K562 (cell line): ENCODE measurements at regions not wholly inside any gene's neighbourhood (a gene's known extent, or its start where the extent isn't known, plus 50 kb on each side); places are given as distances from the start of the nearest gene placed in this dataset.

Experiments used
- JUN ChIP-seq, 2 experiments: sonication (generic) in 1 of 2; formaldehyde crosslinking in 1 of 2; IDR thresholded peaks; 2 replicates each; pipeline versions ENCODE4 v1.6.1 to v1.8.0; 2012 to 2022; ENCODE audit warnings: borderline replicate concordance in 2 of 2, mild to moderate bottlenecking in 2 of 2, improper control_type of control experiment in 1 of 2, low read depth in 1 of 2, low read length in 1 of 2, missing genetic modification reagents in 1 of 2
- RBM22 ChIP-seq: fragments of 200-400 bp; formaldehyde crosslinking; IDR thresholded peaks from 2 replicates; pipeline ENCODE4 v1.6.1; 2018; ENCODE audit warnings: low read length, low read depth; ENCODE audit not compliant: poor library complexity, severe bottlenecking

DNA sequence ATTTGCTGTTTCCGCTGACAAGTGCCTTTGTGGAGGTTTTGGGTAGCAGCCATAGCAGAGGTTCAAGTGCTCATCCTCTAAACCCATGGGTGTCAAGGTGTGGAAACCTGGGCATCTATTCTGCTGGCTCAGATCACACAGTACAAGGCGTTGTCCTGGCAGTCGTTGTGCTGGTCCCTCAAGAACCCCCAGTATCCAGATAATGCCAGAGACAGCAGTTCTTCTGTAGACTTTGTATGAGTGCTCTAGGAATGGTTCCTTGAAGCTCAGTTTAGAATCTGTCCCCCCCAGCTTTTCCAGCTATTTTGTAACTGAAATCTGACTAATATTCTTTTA lies 655.7 kb upstream of the MAP3K7 start:
- no peak for TF ChIP-seq JUN (IDR thresholded peaks at IDR 0.05; ENCODE audit: borderline replicate concordance, low read depth, low read length)
- no peak for TF ChIP-seq JUN (CRISPR knock-in tag; IDR thresholded peaks at IDR 0.05; ENCODE audit: borderline replicate concordance)
- no peak for TF ChIP-seq RBM22
